GM18520 (cell line): ENCODE measurements at regions not wholly inside any gene's neighbourhood (a gene's known extent, or its start where the extent isn't known, plus 50 kb on each side); places are given as distances from the start of the nearest gene placed in this dataset.

Experiments used
- ATAC-seq: cut with Tn5 transposase; IDR thresholded peaks from one replicate; pipeline ENCODE4 v1.9.1; 2021; ENCODE audit not compliant: unreplicated experiment

DNA sequence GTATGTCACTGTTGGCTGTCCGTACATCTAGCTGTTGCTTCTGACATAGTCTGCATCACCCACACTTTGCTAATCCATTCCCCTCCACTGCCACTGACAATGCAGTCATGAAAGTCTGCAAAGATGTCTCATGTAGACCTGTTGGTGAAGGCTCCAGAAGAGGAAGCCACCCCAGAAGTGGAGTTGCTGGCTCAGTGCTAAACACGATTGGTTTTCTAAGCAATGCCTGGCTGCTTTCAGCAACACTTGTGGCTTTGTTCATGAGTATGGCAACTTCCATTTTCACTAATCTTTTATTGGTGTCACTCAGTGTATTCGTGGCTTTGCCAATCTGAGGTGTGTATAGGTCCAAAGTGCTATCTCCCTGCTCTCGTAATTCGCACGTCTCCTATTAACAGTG lies 288.1 kb downstream of the GADD45G start:
- no peak for ATAC-seq

DNA sequence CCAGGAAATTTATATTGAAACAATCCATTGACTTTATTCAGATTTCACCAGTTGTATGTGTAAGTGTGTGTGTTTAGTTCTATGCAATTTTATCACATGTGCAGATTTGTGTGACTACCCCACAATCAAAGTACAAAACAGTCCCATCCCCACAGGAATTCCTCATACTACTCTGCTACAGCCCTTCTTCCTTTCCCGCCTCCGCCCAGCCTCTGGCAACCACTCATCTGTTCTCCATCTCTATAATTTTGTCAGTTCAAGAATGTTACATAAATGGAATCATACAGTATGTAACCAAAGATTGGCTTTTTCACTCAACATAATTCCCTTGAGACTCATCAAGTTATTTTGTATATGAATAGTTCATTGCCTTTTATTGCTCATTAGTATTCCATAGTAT lies 289.1 kb downstream of the GADD45G start:
- no peak for ATAC-seq

DNA sequence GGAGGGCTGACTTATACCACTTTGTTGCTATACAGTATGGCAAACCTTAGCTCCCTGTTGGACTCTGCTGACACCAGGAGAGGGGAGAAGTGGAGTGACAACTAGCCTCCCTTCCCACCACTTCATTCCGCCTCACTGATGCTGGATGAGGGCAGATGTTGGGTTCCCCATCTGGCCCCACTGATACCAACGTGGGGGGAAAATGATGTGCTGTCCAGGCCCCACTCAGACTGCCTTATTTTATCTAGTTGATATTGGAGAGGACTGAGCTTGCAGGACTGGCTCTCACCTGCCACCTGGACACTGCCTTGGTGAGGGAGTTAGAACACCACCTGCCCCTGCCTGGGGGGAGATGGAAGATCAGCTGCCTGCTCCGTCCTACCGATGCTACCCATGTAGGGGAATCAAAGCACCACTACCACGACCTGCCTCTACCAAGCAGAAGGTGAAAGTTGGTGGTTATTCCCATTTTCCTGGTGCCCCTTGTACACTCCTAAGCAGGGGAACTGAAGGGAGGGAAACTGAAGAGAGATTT lies 292.1 kb downstream of the GADD45G start:
- ATAC-seq, result no peak

DNA sequence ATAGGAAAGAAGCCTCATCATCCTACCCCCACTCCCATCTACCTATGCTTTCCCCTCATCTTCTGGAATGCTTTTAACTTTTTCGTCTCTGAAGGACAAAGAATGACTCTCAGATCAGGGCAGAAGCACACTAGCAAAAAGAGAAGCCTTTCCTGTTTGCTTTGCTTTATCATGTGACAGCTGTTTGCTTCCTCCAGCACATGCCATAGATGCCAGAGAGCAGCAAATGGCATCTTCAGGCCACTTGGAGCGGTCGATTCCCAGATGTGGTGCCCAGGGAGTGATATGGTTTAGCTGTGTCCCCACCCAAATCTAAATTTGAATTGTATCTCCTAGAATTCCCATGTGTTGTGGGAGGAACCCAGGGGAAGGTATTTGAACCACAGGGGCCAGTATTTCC lies 294.8 kb downstream of the GADD45G start:
- no peak for ATAC-seq

DNA sequence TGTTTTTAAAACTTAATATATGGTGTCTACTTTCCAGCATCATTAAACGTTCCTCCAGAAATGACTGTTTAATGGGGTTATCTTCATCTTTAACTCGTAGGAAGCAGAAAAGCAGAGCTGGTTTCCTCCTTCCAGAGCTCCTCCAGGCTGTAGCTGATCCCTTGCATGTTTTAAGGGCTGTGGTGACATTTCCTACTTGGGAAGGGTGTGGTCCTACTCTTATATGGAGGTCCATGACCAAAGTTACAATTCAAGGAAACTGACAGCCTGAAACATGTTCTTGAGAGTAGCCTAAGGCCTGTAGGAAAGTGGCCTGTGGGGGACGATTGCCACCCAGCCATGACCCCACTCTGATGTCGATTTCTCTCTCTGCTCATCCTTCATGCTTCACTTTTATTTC lies 297.1 kb downstream of the GADD45G start:
- no peak for ATAC-seq

DNA sequence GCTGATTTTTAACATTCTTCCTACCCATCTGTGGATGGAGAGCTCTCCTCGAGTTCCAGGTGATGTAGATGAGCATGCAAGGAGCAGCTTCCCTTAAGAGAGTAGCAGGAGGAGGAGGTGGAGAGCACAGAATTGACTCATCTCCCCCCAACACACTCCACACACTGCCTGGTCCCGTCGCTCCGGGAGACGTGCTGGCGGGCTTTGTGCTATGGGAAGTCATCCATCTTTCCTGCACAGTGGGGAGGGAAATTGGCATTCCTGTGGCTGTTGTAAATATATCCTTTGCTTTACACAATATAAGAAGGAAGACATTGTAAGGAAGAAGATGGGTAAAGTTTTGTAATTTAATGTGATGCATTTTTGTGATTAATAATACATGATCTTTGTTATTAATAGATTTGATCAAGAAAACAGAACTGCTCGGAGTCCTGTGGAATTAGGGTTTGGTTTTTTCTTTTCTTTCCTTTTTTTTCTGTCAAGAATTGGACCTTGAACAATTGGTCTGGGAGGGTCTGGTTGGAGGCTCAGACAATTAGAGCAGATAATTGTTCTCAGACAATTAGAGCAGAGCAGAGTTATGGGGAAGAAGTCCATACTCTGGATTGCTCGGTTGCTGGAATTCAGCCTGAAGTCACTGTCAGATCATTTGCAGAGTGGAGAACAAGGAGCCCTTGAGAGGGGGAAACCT lies 297.8 kb downstream of the GADD45G start:
- no peak for ATAC-seq

DNA sequence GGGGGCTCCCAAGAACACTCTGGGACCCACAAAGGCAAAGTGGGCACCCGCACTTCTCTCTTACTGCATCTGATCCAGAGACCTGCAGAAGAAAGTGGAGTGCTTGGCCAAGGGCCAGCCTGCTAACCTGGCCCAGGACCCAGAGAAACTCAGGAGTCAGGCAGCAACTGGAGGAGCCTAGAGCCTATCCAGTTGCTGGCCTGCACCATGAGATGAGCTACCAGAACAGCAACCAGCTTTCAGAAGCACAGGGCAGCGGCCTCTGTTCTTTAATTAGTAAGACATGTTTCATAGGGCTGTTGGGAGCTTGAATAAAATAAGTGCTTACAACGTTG lies 298.3 kb downstream of the GADD45G start:
- no peak for ATAC-seq

DNA sequence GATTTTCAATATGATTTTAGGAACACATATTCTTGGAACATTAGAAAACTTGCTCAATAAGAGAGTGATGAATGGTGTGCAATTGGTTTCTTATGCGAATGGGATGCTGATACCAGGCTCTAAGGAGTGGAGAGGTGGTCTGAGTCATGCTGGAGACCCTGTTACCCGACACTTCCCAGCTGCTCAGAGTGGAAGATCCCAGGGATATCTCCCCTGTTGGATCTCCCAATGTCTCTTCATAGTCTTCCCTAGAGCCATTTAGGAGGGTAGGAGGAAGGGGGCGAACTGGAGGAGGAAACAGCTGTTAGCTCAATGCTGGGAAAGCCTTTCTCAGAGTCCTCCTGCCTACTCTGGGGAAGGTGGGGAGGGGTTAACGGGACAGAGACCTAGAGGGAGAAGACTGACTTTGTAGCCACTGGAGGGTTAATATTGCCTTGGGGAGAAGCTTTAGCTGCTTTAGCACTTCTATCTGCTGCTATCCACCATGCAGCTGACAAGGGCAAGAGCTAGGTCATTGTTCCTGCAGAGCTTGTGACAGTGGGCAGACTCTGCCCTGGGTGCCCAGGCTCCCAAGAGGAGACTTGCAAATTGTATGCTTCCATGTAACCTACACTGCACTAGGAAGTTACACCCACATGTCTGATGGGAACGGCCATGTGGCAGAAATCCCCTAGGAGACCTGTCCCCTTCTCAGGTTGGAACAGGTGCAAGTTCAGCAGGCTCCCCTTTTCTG lies 301.0 kb downstream of the GADD45G start:
- no peak for ATAC-seq

DNA sequence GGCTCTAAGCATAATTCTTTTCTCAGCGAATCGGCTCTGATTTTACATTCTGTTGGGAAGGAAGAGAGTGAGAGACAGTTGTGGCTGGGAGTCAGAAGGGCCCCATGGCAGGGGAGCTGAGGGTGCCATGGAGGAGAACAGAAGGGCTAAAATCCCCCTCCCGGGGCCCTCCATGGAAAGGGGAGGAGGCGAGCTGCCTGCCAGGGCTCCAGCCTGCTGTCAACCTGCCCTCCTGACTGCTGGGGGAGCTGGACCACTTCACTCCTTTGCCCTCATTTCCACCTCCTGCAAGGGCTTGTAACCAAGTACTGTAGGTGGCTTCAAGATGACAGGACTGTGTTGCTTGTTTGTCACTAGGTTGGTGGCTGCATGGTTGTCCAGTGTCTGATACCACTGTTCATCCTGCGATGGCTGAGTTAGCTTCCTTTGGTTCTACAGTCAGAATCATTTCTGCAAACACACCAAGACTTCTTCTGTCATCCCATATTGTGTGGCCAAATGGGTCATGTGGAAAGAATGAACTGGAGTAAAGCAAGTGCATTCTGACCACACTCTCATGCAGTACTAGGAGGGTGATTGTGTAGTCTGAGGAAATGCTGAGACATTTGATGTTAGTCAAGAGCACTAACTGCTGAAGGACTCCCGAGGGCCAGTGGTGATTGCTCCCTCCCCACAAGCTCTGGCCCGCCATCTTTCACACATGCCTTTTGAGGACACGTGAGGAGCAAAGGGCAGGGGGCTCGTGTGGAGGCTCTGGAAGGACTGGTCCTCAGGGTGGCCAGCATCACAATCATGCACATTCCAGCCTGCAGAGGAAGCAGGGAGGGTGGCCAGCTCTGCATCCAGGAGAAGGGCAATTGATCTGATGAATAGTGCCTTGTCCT lies 307.2 kb downstream of the GADD45G start:
- ATAC-seq, result no peak

DNA sequence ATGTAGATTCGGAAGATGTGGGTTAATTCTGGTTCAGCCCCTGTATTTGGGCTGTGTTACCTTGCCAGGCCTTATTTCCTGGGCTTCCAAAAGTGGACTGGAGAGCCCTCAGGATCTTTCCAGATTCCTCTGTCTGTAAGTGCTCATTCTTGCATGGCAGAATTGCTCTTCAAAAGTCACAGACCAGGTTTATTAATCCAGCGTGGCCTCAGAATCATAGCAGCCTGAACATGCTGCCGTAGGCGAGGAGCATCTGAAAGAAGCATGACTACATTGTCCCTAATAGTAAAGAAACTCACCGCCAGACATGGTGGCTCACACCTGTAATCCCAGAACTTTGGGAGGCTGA lies 307.8 kb downstream of the GADD45G start:
- ATAC-seq, result no peak

DNA sequence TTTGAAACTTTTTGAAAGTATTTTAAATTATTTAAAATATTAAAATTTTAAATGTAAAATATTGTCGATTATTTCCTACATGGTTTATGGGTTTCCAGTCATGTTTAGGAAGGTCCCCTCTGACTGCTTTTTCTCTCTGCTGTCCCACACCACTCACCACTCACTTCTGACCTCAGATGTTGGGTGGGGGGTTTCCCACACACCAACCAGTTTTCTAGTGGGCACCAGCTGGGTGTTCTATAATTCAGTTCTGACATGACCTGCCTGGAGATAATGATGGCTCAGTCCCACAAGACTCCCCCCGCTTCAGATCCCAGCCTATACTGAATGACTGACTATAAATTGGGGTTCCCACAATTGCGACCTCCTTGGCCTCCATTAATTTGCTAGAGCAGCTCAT lies 310.4 kb downstream of the GADD45G start:
- no peak for ATAC-seq

DNA sequence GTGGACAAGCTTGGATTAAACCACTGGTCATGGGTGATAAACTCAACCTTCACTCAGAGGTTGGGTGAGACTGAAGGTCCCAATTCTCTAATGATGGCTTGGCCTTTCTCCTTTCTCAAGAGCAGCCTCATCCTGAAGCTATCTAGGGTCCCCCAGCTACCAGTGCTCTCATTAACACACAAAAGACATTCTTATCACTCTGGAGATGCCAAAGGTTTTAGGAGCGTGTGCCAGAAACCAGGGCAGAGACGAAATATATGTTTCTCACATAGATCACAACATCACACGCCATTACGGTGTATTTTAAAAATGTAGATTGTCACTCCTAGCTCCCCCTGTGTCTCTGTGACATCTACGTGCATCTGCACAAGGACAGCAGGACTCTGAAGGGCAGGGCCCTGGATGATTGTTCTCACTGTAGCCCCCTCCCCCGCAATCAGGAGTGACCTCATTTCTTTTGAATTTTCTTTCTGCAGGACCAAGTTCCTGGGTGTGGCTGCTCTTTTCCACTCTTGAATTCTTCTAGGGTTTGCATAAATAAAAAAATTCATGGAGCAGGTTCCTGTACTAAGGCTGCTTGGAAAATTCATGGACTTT lies 311.3 kb downstream of the GADD45G start:
- no peak for ATAC-seq

DNA sequence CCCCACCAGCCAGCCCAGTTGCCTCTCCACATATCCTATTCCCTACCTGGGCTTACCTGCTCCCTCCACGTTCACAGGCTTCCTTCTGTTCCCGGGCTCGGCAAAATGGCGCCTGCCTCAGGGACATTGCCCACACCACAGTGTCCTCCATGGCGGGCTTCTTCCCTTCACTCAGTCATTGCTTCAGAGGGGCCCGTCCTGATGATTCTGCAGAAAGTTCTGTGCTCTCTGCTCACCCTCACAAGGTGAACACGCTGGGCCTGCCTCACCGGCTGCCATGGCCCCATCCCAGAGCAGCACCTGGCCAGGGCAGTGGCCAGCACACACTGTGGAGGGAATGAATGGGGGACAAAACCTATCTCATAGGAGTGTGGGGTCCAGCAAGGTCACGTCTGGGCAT lies 313.0 kb downstream of the GADD45G start:
- ATAC-seq, result no peak

DNA sequence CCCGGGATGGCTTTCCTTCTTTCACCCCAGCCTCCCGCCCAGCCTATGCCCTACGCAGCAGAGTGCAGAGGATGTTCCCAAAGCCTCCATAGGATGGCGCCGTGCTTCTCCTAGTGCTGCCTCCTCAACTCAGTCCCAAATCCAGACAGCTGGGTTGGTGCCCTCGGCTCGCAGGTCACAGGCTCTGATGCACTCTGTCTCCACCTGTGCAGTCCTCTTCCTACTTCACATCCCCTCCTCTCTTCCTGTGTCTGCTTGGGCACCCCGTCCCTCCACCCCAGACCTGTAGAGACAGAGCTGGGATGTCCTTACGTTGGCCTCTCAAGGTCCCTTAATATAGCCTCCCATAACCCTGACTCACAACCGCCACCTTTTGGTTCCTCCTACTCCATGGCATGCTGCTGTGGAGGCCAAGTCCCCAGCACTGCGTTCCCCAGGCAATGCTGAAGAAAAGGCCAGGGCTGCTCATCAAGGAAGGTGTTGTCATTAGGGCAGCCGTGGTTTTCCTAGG lies 314.4 kb downstream of the GADD45G start:
- no peak for ATAC-seq

DNA sequence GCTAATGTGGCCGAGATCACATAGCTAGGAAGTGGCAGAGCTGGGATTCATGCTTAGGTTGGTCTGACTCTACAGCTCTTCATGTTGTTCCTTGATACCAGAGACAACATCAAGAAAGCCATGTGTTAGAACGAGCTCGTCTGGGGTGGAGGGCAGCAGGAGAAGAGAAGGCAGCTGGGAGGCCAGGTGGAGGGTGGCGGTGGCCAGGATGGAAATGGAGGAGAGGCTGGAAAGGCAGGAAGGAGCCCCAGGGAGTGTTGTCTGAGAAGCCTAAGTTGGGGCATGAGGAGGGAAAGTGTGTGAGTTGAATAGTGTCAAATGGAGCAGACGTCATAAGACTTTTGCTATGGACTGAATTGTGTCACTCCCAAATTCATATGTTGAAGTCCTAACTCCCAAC lies 315.3 kb downstream of the GADD45G start:
- no peak for ATAC-seq

DNA sequence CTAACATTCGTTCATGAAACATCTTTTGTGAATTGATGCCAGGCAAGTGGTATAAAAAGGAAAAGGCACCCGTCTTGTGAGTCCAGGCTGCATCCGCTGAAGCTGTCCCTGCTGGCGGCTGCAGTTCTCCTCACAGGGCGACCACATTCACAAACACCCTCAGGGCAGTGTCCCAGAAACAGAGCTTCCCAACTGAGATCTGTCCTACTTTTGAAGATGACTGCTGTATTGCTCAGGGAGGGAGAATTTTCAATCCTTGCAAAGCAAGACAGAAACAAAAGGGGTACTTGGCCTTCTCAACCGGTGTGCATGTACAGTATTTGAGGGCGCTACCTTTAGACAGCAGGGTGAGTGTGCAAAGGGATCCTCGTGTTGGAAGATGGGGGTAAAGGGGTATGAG lies 316.1 kb downstream of the GADD45G start:
- no peak for ATAC-seq

DNA sequence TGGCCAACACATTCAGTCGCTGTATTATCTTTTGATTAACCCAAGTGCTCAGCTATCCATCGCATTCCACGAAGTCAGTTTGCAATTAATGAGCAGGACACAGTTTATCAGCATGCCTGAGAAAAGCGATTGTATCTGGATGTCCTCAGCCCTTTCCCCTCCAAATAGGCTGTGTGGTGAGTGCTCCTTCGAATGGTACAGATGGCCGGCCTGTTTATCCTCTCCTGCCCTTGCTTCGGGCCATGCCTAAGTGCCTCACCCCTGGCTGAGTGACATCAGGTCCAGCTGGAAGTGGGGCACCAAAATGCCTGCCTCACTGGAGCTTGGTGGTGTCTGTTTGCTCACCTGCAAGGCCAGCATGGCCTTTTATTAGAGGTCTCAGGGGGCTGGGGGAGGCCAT lies 317.3 kb downstream of the GADD45G start:
- ATAC-seq, result no peak

DNA sequence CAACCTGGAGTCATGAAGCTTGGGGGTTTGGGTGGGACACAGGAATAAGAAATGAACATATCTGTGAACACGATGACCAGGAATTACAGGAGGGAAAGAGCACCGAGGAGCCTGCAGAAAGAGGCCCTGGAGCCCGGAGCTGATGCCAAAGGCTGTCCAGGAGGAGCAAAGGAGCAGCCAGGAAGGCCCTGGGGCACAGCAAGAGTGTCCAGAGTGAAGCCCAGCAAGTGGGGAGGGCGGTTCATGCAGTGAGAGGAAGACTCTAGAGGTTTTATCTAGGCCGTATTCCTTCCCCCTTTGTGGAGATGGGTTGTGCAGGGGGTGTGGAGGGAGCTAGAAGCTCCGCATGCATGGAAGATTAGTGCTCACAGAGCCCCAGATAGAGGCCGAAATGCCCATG lies 318.4 kb downstream of the GADD45G start:
- ATAC-seq, result no peak

DNA sequence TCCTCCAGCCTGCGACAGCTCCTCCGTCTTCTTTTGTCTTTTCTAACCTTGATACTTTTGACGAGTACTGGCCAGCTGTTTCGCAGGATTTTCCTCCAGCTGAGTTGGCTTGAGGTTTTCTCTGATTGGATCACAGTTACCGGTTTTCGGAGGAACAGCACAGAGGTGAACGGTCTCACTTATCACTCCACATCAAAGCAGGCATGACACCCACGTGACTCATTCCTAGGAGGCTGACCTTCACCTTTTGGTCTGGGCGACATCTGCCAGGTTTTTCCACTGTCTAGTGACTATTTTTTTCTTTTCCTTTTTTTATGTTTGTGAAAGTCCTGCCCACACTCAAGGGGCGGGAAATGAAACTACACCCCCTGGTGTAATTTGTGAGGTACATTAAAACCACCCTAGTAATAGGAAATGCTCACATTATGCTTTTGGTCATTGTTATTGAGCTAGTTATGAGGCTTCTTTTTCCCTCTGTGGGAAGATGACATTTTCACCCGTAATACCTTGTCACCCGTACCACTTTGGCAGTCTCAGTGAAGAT lies 319.2 kb downstream of the GADD45G start:
- ATAC-seq, result no peak

DNA sequence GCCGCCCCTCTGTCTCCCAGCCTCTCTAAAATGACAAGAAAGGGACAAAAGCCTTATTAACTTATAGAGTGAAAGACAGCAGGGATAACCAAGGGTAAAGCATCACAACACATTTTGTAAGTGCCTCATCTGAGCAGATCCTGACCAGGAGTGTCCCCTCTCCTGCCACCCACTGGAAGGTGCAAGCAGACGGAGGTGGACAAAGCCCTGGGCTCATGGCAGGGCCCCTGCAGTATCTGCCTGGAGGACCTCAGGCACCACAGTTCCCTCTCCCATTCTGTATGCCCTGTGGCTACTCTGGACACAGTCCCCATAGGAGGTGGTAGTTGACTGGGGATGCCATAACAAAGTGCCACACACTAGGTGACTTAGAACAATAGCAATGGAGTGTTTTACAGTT lies 319.8 kb downstream of the GADD45G start:
- no peak for ATAC-seq

DNA sequence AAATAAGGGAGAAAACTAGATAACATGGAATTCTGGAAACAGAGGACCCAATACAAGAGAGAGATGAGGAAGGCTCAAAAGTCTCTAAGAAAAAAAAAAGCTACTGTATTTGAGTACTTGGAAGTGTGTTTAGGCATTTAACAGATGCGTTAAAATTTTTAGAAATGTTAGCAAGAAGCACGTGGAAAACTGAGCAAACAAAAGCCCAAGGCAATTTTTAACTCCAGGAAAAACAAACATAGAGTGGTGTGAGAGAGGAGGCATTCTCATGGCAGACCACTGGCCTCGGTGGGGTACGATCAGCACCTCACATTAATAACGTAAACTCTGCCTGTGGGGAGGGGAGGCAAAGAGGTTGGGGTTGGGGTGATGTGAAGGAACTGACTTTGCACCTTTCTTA lies 321.4 kb downstream of the GADD45G start:
- no peak for ATAC-seq
